ENCODE measurements at regions not wholly inside any gene's neighbourhood (a gene's known extent, or its start where the extent isn't known, plus 50 kb on each side); places are given as distances from the start of the nearest gene placed in this dataset.

DNA sequence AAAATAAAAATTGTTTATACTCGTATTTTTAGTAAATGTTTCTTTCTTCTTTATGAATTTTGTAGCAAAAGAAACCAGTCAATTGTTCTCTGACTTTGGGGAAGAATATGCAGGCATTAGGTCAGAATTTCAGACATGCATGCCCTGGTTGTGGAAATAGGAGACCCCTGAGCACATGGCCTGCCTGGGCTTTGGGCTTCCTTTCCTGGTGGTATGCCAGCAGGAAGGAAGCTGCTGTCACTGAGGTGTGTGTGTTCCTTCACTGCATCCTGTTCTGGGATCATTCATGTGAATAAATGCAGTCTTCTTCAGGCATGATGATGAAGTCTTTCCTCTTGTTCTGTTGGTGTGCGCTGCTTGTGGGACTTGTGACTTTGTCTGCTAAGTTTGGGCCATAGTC is 920.2 kb upstream of the VRK2 start:
- TF ChIP-seq CTCF (IDR thresholded peaks at IDR 0.05) (no peak), POLR2A (IDR thresholded peaks at IDR 0.05) (no peak)
